ENCODE measurements at regions not wholly inside any gene's neighbourhood (a gene's known extent, or its start where the extent isn't known, plus 50 kb on each side); places are given as distances from the start of the nearest gene placed in this dataset.
"Not testable (repeated sequence)": the region's sequence is repeated elsewhere in the genome, so short reads cannot be mapped to it uniquely, and the experiment has no call there.

GRCh38 chr4:26003056-26003455 is 89.0 kb downstream of the SMIM20 start:
- Histone ChIP-seq H3K27me3 (replicated peaks; ENCODE audit: control insufficient read depth, insufficient read depth, low read length) (no peaks in the 10 kb centered on the region), H3K4me3 (ENCODE audit: low read length) (no peak overlapping the region), H3K4me1 (ENCODE audit: control insufficient read depth, insufficient read depth, low read length) (peaks cover 11% of the 10 kb centered on the region)

GRCh38 chr4:26004290-26004689 is 90.3 kb downstream of the SMIM20 start:
- H3K36me3 ChIP-seq (ENCODE audit: control insufficient read depth, insufficient read depth, low read length, severe bottlenecking), result no peaks in the 10 kb centered on the region
- H3K27me3 ChIP-seq (replicated peaks; ENCODE audit: control insufficient read depth, insufficient read depth, low read length), result no peaks in the 10 kb centered on the region
- H3K4me1 ChIP-seq (ENCODE audit: control insufficient read depth, insufficient read depth, low read length), result peaks cover 11% of the 10 kb centered on the region
- H3K4me3 ChIP-seq (ENCODE audit: low read length), result no peak overlapping the region
- H3K9ac ChIP-seq (ENCODE audit: low read length), result no peak overlapping the region
- DNase-seq (ENCODE audit: low read depth), result no peak
- H3K9me3 ChIP-seq (ENCODE audit: control insufficient read depth, low read length), result peaks cover 9% of the 10 kb centered on the region

More at GRCh38 chr4:26003056-26003455, 89.0 kb downstream of the SMIM20 start:
- no peaks in the 10 kb centered on the region for H3K9me3 ChIP-seq (ENCODE audit: control insufficient read depth, low read length)
- H3K9ac ChIP-seq (ENCODE audit: low read length), result no peak overlapping the region
- no peaks in the 10 kb centered on the region for H3K36me3 ChIP-seq (ENCODE audit: control insufficient read depth, insufficient read depth, low read length, severe bottlenecking)
- DNase-seq (ENCODE audit: low read depth), result no peak

- H3K4me1 ChIP-seq (ENCODE audit: control insufficient read depth, insufficient read depth, low read length), result peaks cover 12% of the 10 kb centered on the region
- no peaks in the 10 kb centered on the region for H3K36me3 ChIP-seq (ENCODE audit: control insufficient read depth, insufficient read depth, low read length, severe bottlenecking)
- H3K4me3 ChIP-seq (ENCODE audit: low read length), result no peak overlapping the region
- H3K9me3 ChIP-seq (ENCODE audit: control insufficient read depth, low read length), result peaks cover 10% of the 10 kb centered on the region
- DNase-seq (ENCODE audit: low read depth), result no peak
- H3K9ac ChIP-seq (ENCODE audit: low read length), result no peak overlapping the region
- H3K27me3 ChIP-seq (replicated peaks; ENCODE audit: control insufficient read depth, insufficient read depth, low read length), result no peaks in the 10 kb centered on the region
Measured at GRCh38 chr4:26005764-26006163, 91.7 kb downstream of the SMIM20 start.

- Histone ChIP-seq H3K9me3 (ENCODE audit: control insufficient read depth, low read length) (peaks cover 10% of the 10 kb centered on the region), H3K4me3 (ENCODE audit: low read length) (no peak overlapping the region), H3K27me3 (replicated peaks; ENCODE audit: control insufficient read depth, insufficient read depth, low read length) (no peaks in the 10 kb centered on the region), H3K9ac (ENCODE audit: low read length) (no peak overlapping the region), H3K36me3 (ENCODE audit: control insufficient read depth, insufficient read depth, low read length, severe bottlenecking) (no peaks in the 10 kb centered on the region), H3K4me1 (ENCODE audit: control insufficient read depth, insufficient read depth, low read length) (peaks cover 11% of the 10 kb centered on the region)
- no peak for DNase-seq (ENCODE audit: low read depth)
Measured at GRCh38 chr4:26008737-26009136, 94.7 kb downstream of the SMIM20 start.

GRCh38 chr4:26009502-26009901 is 95.5 kb downstream of the SMIM20 start:
- no peaks in the 10 kb centered on the region for H3K36me3 ChIP-seq (ENCODE audit: control insufficient read depth, insufficient read depth, low read length, severe bottlenecking)
- no peak overlapping the region for H3K9ac ChIP-seq (ENCODE audit: low read length)
- peaks cover 10% of the 10 kb centered on the region for H3K9me3 ChIP-seq (ENCODE audit: control insufficient read depth, low read length)
- no peaks in the 10 kb centered on the region for H3K27me3 ChIP-seq (replicated peaks; ENCODE audit: control insufficient read depth, insufficient read depth, low read length)
- peaks cover 18% of the 10 kb centered on the region for H3K4me1 ChIP-seq (ENCODE audit: control insufficient read depth, insufficient read depth, low read length)
- DNase-seq (ENCODE audit: low read depth), result no peak
- H3K4me3 ChIP-seq (ENCODE audit: low read length), result no peak overlapping the region

- H3K36me3 ChIP-seq (ENCODE audit: control insufficient read depth, insufficient read depth, low read length, severe bottlenecking), result no peaks in the 10 kb centered on the region
- no peak overlapping the region for H3K9ac ChIP-seq (ENCODE audit: low read length)
- peaks cover 26% of the 10 kb centered on the region for H3K4me1 ChIP-seq (ENCODE audit: control insufficient read depth, insufficient read depth, low read length)
- peaks cover 10% of the 10 kb centered on the region for H3K9me3 ChIP-seq (ENCODE audit: control insufficient read depth, low read length)
- H3K4me3 ChIP-seq (ENCODE audit: low read length), result no peak overlapping the region
- peak; percentile 21 for DNase-seq (ENCODE audit: low read depth)
- no peaks in the 10 kb centered on the region for H3K27me3 ChIP-seq (replicated peaks; ENCODE audit: control insufficient read depth, insufficient read depth, low read length)
Measured at GRCh38 chr4:26010304-26010703, 96.3 kb downstream of the SMIM20 start.

GRCh38 chr4:26013629-26014028 is 99.6 kb downstream of the SMIM20 start:
- Histone ChIP-seq H3K4me3 (ENCODE audit: low read length) (no peak overlapping the region), H3K36me3 (ENCODE audit: control insufficient read depth, insufficient read depth, low read length, severe bottlenecking) (no peaks in the 10 kb centered on the region), H3K9ac (ENCODE audit: low read length) (no peak overlapping the region), H3K4me1 (ENCODE audit: control insufficient read depth, insufficient read depth, low read length) (peaks cover 38% of the 10 kb centered on the region), H3K9me3 (ENCODE audit: control insufficient read depth, low read length) (peaks cover 8% of the 10 kb centered on the region), H3K27me3 (replicated peaks; ENCODE audit: control insufficient read depth, insufficient read depth, low read length) (no peaks in the 10 kb centered on the region)
- DNase-seq (ENCODE audit: low read depth), result no peak

- DNase-seq (ENCODE audit: low read depth), result peak; percentile 94
- H3K4me3 ChIP-seq (ENCODE audit: low read length), result peak overlapping the region; percentile 2
- no peaks in the 10 kb centered on the region for H3K36me3 ChIP-seq (ENCODE audit: control insufficient read depth, insufficient read depth, low read length, severe bottlenecking)
- no peaks in the 10 kb centered on the region for H3K9me3 ChIP-seq (ENCODE audit: control insufficient read depth, low read length)
- H3K4me1 ChIP-seq (ENCODE audit: control insufficient read depth, insufficient read depth, low read length), result peaks cover 42% of the 10 kb centered on the region
- H3K9ac ChIP-seq (ENCODE audit: low read length), result peak overlapping the region; percentile 25
- H3K27me3 ChIP-seq (replicated peaks; ENCODE audit: control insufficient read depth, insufficient read depth, low read length), result no peaks in the 10 kb centered on the region
Measured at GRCh38 chr4:26015133-26015651, 101.2 kb downstream of the SMIM20 start.

GRCh38 chr4:26015906-26016305 is 101.9 kb downstream of the SMIM20 start:
- no peak for DNase-seq (ENCODE audit: low read depth)
- Histone ChIP-seq H3K4me3 (ENCODE audit: low read length) (peak overlapping the region; percentile 2), H3K9ac (ENCODE audit: low read length) (peak overlapping the region; percentile 25), H3K36me3 (ENCODE audit: control insufficient read depth, insufficient read depth, low read length, severe bottlenecking) (no peaks in the 10 kb centered on the region), H3K9me3 (ENCODE audit: control insufficient read depth, low read length) (no peaks in the 10 kb centered on the region), H3K4me1 (ENCODE audit: control insufficient read depth, insufficient read depth, low read length) (peaks cover 42% of the 10 kb centered on the region), H3K27me3 (replicated peaks; ENCODE audit: control insufficient read depth, insufficient read depth, low read length) (no peaks in the 10 kb centered on the region)

GRCh38 chr4:26017531-26017930 is 103.5 kb downstream of the SMIM20 start:
- Histone ChIP-seq H3K4me1 (ENCODE audit: control insufficient read depth, insufficient read depth, low read length) (peaks cover 58% of the 10 kb centered on the region), H3K36me3 (ENCODE audit: control insufficient read depth, insufficient read depth, low read length, severe bottlenecking) (no peaks in the 10 kb centered on the region), H3K9me3 (ENCODE audit: control insufficient read depth, low read length) (no peaks in the 10 kb centered on the region), H3K4me3 (ENCODE audit: low read length) (no peak overlapping the region), H3K27me3 (replicated peaks; ENCODE audit: control insufficient read depth, insufficient read depth, low read length) (no peaks in the 10 kb centered on the region), H3K9ac (ENCODE audit: low read length) (no peak overlapping the region)
- no peak for DNase-seq (ENCODE audit: low read depth)

- H3K27me3 ChIP-seq (replicated peaks; ENCODE audit: control insufficient read depth, insufficient read depth, low read length); H3K9me3 ChIP-seq (ENCODE audit: control insufficient read depth, low read length); H3K36me3 ChIP-seq (ENCODE audit: control insufficient read depth, insufficient read depth, low read length, severe bottlenecking); H3K4me3 ChIP-seq (ENCODE audit: low read length); H3K9ac ChIP-seq (ENCODE audit: low read length); DNase-seq (ENCODE audit: low read depth): not testable (repeated sequence)
- peaks cover 64% of the 10 kb centered on the region for H3K4me1 ChIP-seq (ENCODE audit: control insufficient read depth, insufficient read depth, low read length)
Measured at GRCh38 chr4:26017961-26018700, 104.1 kb downstream of the SMIM20 start.
